Astrocyte of the cerebellum (primary cell): ENCODE measurements at regions not wholly inside any gene's neighbourhood (a gene's known extent, or its start where the extent isn't known, plus 50 kb on each side); places are given as distances from the start of the nearest gene placed in this dataset.
A peak's percentile ranks its signal among the peaks of the same experiment; 100 is the strongest.

Source experiments
- DNase-seq: peaks from one replicate; pipeline ENCODE4 v3.0.0-alpha.2; 2011; ENCODE audit warnings: low read depth
- H3K4me3 ChIP-seq: 2 replicates; pipeline ENCODE4 v1.5.1; 2011; ENCODE audit warnings: mild to moderate bottlenecking, low read depth, low read length, moderate library complexity
- in situ Hi-C: cut with HindIII; loops from 2 replicates; pipeline ENCODE4 v1.10.0; 2017; ENCODE audit warnings: low sequenced_read_pairs
- TF ChIP-seq, protein P1 (sequence below): IDR thresholded peaks from 2 replicates; pipeline ENCODE4 v1.5.1; 2012; ENCODE audit warnings: low read length, low read depth, moderate library complexity, mild to moderate bottlenecking; ENCODE audit errors: missing control alignments

DNA sequence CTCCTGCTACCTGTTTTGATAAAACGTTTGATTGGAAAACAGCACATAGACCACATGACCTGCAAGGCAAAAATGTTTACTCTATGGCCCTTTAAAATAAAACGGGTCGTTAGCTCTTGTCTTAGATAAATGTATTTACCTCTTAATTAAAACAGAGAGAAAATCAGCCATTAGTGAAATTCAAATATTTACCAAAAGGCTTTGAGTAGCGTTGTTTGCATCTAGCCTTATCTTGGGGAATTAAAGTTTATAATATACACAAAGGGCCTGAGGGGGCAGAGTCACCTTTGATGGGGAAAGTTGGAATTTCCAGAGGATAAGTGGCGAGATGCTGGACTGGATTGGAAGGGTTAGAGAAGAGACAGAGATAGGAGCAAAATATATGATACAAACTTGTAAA lies 111.3 kb downstream of the FBXO4 start:
- in situ Hi-C loops = no loop called here
- no peak for DNase-seq
- H3K4me3 ChIP-seq = no peak overlapping the region
- TF ChIP-seq, protein P1, sequence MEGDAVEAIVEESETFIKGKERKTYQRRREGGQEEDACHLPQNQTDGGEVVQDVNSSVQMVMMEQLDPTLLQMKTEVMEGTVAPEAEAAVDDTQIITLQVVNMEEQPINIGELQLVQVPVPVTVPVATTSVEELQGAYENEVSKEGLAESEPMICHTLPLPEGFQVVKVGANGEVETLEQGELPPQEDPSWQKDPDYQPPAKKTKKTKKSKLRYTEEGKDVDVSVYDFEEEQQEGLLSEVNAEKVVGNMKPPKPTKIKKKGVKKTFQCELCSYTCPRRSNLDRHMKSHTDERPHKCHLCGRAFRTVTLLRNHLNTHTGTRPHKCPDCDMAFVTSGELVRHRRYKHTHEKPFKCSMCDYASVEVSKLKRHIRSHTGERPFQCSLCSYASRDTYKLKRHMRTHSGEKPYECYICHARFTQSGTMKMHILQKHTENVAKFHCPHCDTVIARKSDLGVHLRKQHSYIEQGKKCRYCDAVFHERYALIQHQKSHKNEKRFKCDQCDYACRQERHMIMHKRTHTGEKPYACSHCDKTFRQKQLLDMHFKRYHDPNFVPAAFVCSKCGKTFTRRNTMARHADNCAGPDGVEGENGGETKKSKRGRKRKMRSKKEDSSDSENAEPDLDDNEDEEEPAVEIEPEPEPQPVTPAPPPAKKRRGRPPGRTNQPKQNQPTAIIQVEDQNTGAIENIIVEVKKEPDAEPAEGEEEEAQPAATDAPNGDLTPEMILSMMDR = no peak

DNA sequence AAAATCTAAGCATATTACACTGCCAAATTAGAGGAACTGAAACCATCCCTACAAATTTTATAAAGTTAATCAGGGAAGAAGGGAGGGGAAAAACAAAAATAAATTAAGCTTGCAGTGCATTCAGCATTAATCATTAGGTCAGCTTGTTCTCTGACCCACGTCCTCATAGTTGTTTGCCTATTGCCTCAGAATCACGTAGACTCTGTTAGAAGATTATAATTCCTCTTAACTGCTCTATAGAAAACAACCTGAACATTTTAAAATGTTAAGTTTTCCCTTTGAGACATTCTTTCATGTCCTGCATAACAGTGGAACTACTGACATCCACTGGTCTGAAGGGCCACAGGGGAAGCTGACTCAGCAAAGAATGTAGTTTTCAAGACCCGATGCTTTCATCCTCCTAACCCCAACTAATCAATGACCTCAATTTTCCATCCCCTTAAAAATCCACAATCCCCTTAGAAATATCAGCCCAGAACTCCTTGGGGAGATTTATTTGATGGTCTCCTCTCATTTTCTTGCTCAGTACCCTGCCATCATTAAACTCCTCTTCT lies 112.4 kb downstream of the FBXO4 start:
- no peak for DNase-seq
- H3K4me3 ChIP-seq = no peak overlapping the region
- TF ChIP-seq, protein P1 = no peak
- in situ Hi-C loops = no loop called here

DNA sequence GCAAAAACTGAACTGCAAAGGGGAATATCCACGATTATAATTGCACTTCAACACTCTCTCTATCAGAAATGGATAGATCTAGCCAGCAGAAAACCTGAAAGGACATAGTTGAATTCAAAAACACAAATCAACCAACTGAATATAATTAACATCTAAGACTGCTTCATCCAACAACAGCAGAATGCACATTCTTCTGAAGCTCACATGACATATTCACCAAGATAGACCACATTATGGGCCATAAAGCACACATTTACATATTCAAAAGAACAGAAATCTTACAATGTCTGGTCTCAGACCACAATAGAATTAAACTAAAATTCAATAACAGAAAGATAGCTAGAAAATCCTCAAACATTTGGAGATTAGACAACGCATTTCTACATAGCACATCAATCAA lies 118.3 kb downstream of the FBXO4 start:
- TF ChIP-seq, protein P1 = no peak
- in situ Hi-C loops = no loop called here
- H3K4me3 ChIP-seq = no peak overlapping the region

DNA sequence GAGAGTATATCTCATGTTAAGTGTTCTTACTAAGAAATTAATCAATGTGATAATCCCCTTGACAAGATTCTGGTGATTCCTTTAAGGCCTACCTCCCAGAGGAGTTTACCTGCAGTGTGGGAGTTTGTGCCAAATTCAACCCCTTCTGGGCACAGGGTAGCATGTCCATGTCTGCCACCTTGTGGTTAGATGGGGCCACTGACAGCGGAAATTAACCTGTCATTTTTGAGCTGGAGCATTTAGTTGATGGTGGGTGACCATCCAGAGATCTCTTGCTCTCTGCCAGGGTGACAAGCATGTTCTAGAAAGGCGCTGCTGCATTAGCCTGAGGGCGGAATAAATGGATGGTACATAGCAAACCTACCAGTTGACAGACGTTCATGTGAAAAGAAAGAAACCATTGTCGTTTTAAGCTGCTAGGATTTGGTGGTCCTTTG lies 132.2 kb downstream of the FBXO4 start:
- in situ Hi-C loops = no loop called here
- TF ChIP-seq, protein P1 = peak; percentile 74
- DNase-seq = peak; percentile 6
- H3K4me3 ChIP-seq = no peak overlapping the region

More for the DNA sequence above, 118.3 kb downstream of the FBXO4 start:
- DNase-seq = no peak

DNA sequence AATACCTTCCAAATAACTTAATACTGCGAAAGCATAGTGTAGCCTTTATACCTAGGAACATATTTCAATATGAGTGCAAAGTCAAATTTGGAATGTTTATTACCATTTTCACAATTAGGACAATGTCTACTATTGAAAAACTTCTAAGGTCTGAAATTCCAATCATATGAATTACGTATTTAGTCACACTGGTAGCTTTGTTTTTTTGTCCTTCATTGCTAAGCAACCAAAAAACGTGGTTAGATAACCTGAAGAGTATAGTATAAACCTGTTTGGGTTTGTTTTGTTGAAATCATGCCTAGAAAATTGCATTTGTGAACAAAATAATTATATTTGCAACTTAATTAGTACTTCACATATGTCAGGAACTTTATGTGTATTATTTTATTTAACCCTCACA lies 134.2 kb downstream of the FBXO4 start:
- TF ChIP-seq, protein P1 = no peak
- peak; percentile 9 for DNase-seq
- in situ Hi-C loops = no loop called here
- H3K4me3 ChIP-seq = no peak overlapping the region

DNA sequence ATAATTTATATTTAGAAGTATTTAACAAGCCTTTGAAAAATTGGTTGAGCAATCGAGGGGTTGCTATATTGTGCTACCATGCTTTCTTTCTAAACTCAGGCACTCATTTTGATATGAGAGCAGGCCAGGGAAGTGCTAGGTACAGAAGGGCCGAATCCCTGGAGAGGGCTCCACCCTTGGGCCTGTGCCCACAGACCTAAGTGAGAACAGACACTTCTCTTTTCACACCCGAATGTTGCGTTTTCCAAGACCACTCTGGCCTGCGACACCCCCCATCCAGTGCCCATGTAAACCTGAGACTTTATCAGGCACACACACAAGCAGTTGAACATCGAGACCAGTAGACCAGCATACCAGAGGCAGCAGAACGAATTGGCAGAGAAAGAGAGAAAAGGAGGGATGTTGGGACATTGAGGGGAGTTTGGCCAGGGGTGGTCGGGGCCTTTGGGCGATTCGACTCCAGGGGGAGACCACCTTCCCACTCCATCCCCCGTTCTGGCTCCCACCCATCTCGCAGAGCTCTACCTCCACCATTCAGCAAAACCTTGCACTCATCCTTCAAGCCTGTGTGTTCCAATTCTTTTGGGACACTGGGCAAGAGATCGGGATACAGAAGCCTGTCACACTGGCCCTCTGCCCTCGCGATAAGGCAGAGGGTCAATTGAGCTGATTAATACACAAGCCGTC lies 134.8 kb downstream of the FBXO4 start:
- no peak overlapping the region for H3K4me3 ChIP-seq
- TF ChIP-seq, protein P1 = no peak
- in situ Hi-C loops = no loop called here
- no peak for DNase-seq
